Stimulated activated CD8-positive, alpha-beta memory T cell treated with anti-CD3 and anti-CD28 coated beads, Interleukin-15, amount 100 ng/mL, for 1 hour (primary cell): ENCODE measurements at regions not wholly inside any gene's neighbourhood (a gene's known extent, or its start where the extent isn't known, plus 50 kb on each side); places are given as distances from the start of the nearest gene placed in this dataset.

Source experiments
- DNase-seq: peaks from one replicate; pipeline ENCODE4 v3.0.0-alpha.2; 2020; ENCODE audit warnings: low read depth

GRCh38 chr10:88023676-88024075 lies 160.3 kb downstream of the PTEN start:
- no peak for DNase-seq

- DNase-seq, result no peak
These were observed 162.6 kb downstream of the PTEN start for GRCh38 chr10:88026031-88026430.

- DNase-seq, result no peak
These were observed 164.1 kb downstream of the PTEN start for GRCh38 chr10:88027570-88027969.

GRCh38 chr10:88028072-88028471 lies 164.6 kb downstream of the PTEN start:
- DNase-seq, result no peak

GRCh38 chr10:88028654-88029053 lies 165.2 kb downstream of the PTEN start:
- no peak for DNase-seq

GRCh38 chr10:88032566-88032965 lies 169.1 kb downstream of the PTEN start:
- DNase-seq, result no peak

- no peak for DNase-seq
These were observed 170.0 kb downstream of the PTEN start for GRCh38 chr10:88033385-88033784.

GRCh38 chr10:88033793-88034192 lies 170.4 kb downstream of the PTEN start:
- DNase-seq, result no peak

- DNase-seq, result no peak
These were observed 172.7 kb downstream of the PTEN start for GRCh38 chr10:88036126-88036525.

GRCh38 chr10:88037623-88038022 lies 174.2 kb downstream of the PTEN start:
- DNase-seq, result no peak

- no peak for DNase-seq
These were observed 174.8 kb downstream of the PTEN start for GRCh38 chr10:88038268-88038667.

GRCh38 chr10:88039496-88040200 lies 176.2 kb downstream of the PTEN start:
- no peak for DNase-seq

- no peak for DNase-seq
These were observed 178.1 kb downstream of the PTEN start for GRCh38 chr10:88041243-88042159.

GRCh38 chr10:88042160-88043100 lies 179.0 kb downstream of the PTEN start:
- no peak for DNase-seq

- DNase-seq, result no peak
These were observed 181.7 kb downstream of the PTEN start for GRCh38 chr10:88045096-88045495.

- no peak for DNase-seq
These were observed 182.4 kb downstream of the PTEN start for GRCh38 chr10:88045656-88046415.

GRCh38 chr10:88047579-88047978 lies 184.2 kb downstream of the PTEN start:
- no peak for DNase-seq

- DNase-seq, result no peak
These were observed 184.9 kb downstream of the PTEN start for GRCh38 chr10:88048312-88048711.

GRCh38 chr10:88049204-88049603 lies 185.8 kb downstream of the PTEN start:
- DNase-seq, result no peak

- no peak for DNase-seq
These were observed 194.3 kb downstream of the PTEN start for GRCh38 chr10:88057720-88058119.

GRCh38 chr10:88058750-88059149 lies 195.3 kb downstream of the PTEN start:
- no peak for DNase-seq
